ENCODE measurements at regions not wholly inside any gene's neighbourhood (a gene's known extent, or its start where the extent isn't known, plus 50 kb on each side); places are given as distances from the start of the nearest gene placed in this dataset.

- TF ChIP-seq CTCF (IDR thresholded peaks at IDR 0.05): no peak
- no peak for TF ChIP-seq EZH2phosphoT487 (IDR thresholded peaks at IDR 0.05)
- no peak for TF ChIP-seq EZH2 (IDR thresholded peaks at IDR 0.05)
Observed at GRCh38 chr7:132030086-132030568, 473.7 kb upstream of the PODXL start.
